HEK293 (cell line): ENCODE measurements at regions not wholly inside any gene's neighbourhood (a gene's known extent, or its start where the extent isn't known, plus 50 kb on each side); places are given as distances from the start of the nearest gene placed in this dataset.

Experiments
- CTCF ChIA-PET: fragments of 350-600 bp; formaldehyde crosslinking; extraction: SDS; loops from one replicate; lab custom pipeline; 2021; ENCODE audit warnings: antibody characterized with exemption; lab: Yijun Ruan, JAX
- POLR2A ChIA-PET: fragments of 300-600 bp; formaldehyde crosslinking; extraction: SDS; loops from one replicate; lab custom pipeline; 2020; ENCODE audit warnings: antibody characterized with exemption, inconsistent platforms; lab: Yijun Ruan, JAX
- H3K27ac ChIP-seq: fragments of 200-500 bp; sonication (Bioruptor generic); 2 replicates; pipeline ENCODE4 v1.5.1; 2014; ENCODE audit warnings: low read depth, low read length, control low read depth, inconsistent platforms; ENCODE audit errors: extremely low read depth
- H3K36me3 ChIP-seq, 2 experiments: fragments of 200-500 bp in 1 of 2; sonication (Bioruptor generic) in 1 of 2; 1 replicate in 1 of 2; 2 replicates in 1 of 2; pipeline ENCODE4 v1.5.1; 2014 to 2017; ENCODE audit warnings: inconsistent platforms in 2 of 2, low read length in 2 of 2; ENCODE audit not compliant: control insufficient read depth in 2 of 2, insufficient read depth in 1 of 2
- H3K4me1 ChIP-seq: fragments of 200-500 bp; sonication (Bioruptor generic); 2 replicates; pipeline ENCODE4 v1.5.1; 2014; ENCODE audit warnings: mild to moderate bottlenecking, low read length, inconsistent platforms; ENCODE audit not compliant: control insufficient read depth, insufficient read depth
- H3K4me3 ChIP-seq: 2 replicates; pipeline ENCODE4 v1.5.1; 2011; ENCODE audit warnings: low read depth, mild to moderate bottlenecking, control low read depth, low read length, moderate library complexity
- H3K9me3 ChIP-seq: fragments of 200-500 bp; sonication (Bioruptor generic); 2 replicates; pipeline ENCODE4 v1.5.1; 2014; ENCODE audit warnings: low read depth, low read length, inconsistent platforms; ENCODE audit not compliant: control insufficient read depth, insufficient read depth
- FEZF1 ChIP-seq: fragments of 450-650 bp; formaldehyde crosslinking; IDR thresholded peaks from 2 replicates; pipeline ENCODE4 v1.5.1; 2016; ENCODE audit warnings: missing biosample characterization, missing genetic modification characterization
- MEIS1 ChIP-seq: sonication (generic); formaldehyde crosslinking; IDR thresholded peaks from 2 replicates; pipeline ENCODE4 v1.8.1; 2022; ENCODE audit warnings: missing genetic modification reagents, mild to moderate bottlenecking, borderline replicate concordance
- OSR2 ChIP-seq: fragments of 450-650 bp; formaldehyde crosslinking; IDR thresholded peaks from 2 replicates; pipeline ENCODE4 v1.5.1; 2016; ENCODE audit warnings: missing biosample characterization, missing genetic modification characterization
- TCF7L2 ChIP-seq: IDR thresholded peaks from 2 replicates; pipeline ENCODE4 v1.6.1; 2011; ENCODE audit warnings: low read depth, mild to moderate bottlenecking, inconsistent platforms, low read length, moderate library complexity, borderline replicate concordance
- ZBTB17 ChIP-seq: fragments of 450-650 bp; formaldehyde crosslinking; IDR thresholded peaks from 2 replicates; pipeline ENCODE4 v1.5.1; 2016; ENCODE audit warnings: missing biosample characterization, missing genetic modification characterization
- ZBTB21 ChIP-seq: fragments of 450-650 bp; formaldehyde crosslinking; IDR thresholded peaks from 2 replicates; pipeline ENCODE4 v1.5.1; 2017; ENCODE audit warnings: missing biosample characterization, missing genetic modification characterization
- ZBTB26 ChIP-seq: fragments of 450-650 bp; formaldehyde crosslinking; optimal IDR thresholded peaks from 2 replicates; pipeline ENCODE3; 2016; ENCODE audit warnings: missing biosample characterization, mild to moderate bottlenecking, missing genetic modification characterization
- ZBTB8A ChIP-seq: fragments of 450-650 bp; formaldehyde crosslinking; IDR thresholded peaks from 2 replicates; pipeline ENCODE4 v1.5.1; 2016; ENCODE audit warnings: missing biosample characterization, missing genetic modification characterization
- ZNF2 ChIP-seq: fragments of 450-650 bp; formaldehyde crosslinking; IDR thresholded peaks from 2 replicates; pipeline ENCODE4 v1.5.1; 2016; ENCODE audit warnings: missing biosample characterization, missing genetic modification characterization
- ZNF211 ChIP-seq: fragments of 450-650 bp; formaldehyde crosslinking; IDR thresholded peaks from 2 replicates; pipeline ENCODE4 v1.5.1; 2016; ENCODE audit warnings: low read depth, missing biosample characterization, missing genetic modification characterization
- ZNF24 ChIP-seq: fragments of 450-650 bp; formaldehyde crosslinking; IDR thresholded peaks from 2 replicates; pipeline ENCODE4 v1.5.1; 2016; ENCODE audit warnings: missing biosample characterization, missing genetic modification characterization
- ZNF350 ChIP-seq: fragments of 450-650 bp; formaldehyde crosslinking; IDR thresholded peaks from 2 replicates; pipeline ENCODE4 v1.5.0; 2017; ENCODE audit warnings: missing biosample characterization, mild to moderate bottlenecking, missing genetic modification characterization
- ZNF416 ChIP-seq: fragments of 450-650 bp; formaldehyde crosslinking; IDR thresholded peaks from 2 replicates; pipeline ENCODE4 v1.5.1; 2016; ENCODE audit warnings: missing biosample characterization, missing genetic modification characterization
- ZNF513 ChIP-seq: fragments of 450-650 bp; IDR thresholded peaks from 2 replicates; pipeline ENCODE4 v1.5.1; 2018; ENCODE audit warnings: missing biosample characterization, missing genetic modification characterization
- ZNF549 ChIP-seq: fragments of 450-650 bp; IDR thresholded peaks from 2 replicates; pipeline ENCODE4 v1.5.1; 2018; ENCODE audit warnings: missing biosample characterization, missing genetic modification characterization, mild to moderate bottlenecking, inconsistent platforms, moderate library complexity
- ZNF600 ChIP-seq: fragments of 450-650 bp; formaldehyde crosslinking; IDR thresholded peaks from 2 replicates; pipeline ENCODE4 v1.5.1; 2016; ENCODE audit warnings: missing biosample characterization, missing genetic modification characterization
- ZNF629 ChIP-seq: fragments of 450-650 bp; formaldehyde crosslinking; IDR thresholded peaks from 2 replicates; pipeline ENCODE4 v1.5.1; 2017; ENCODE audit warnings: missing biosample characterization, missing genetic modification characterization
- ZNF654 ChIP-seq: fragments of 450-650 bp; formaldehyde crosslinking; IDR thresholded peaks from 2 replicates; pipeline ENCODE4 v1.5.1; 2016; ENCODE audit warnings: low read depth, missing biosample characterization, missing genetic modification characterization
- ZNF677 ChIP-seq: fragments of 450-650 bp; IDR thresholded peaks from 2 replicates; pipeline ENCODE4 v1.5.0; 2018; ENCODE audit warnings: missing biosample characterization, mild to moderate bottlenecking, missing genetic modification characterization, moderate library complexity
- ZNF747 ChIP-seq: fragments of 450-650 bp; formaldehyde crosslinking; IDR thresholded peaks from 2 replicates; pipeline ENCODE4 v1.5.1; 2016; ENCODE audit warnings: missing biosample characterization, missing genetic modification characterization
- ZNF768 ChIP-seq: fragments of 450-650 bp; formaldehyde crosslinking; IDR thresholded peaks from 2 replicates; pipeline ENCODE4 v1.5.1; 2018; ENCODE audit warnings: missing biosample characterization, mild to moderate bottlenecking, missing genetic modification characterization
- ZSCAN18 ChIP-seq: fragments of 450-650 bp; formaldehyde crosslinking; IDR thresholded peaks from 2 replicates; pipeline ENCODE4 v1.5.1; 2016; ENCODE audit warnings: missing biosample characterization, missing genetic modification characterization

GRCh38 chr16:26546573-26546972, 520.2 kb upstream of the C16orf82 start (continued):
- TF ChIP-seq ZSCAN18 = no peak
- TF ChIP-seq ZNF768 = no peak
- TF ChIP-seq ZBTB21 (tag by site-specific recombination) = no peak
- no peak for TF ChIP-seq ZBTB8A (tag by site-specific recombination)
- no peak for TF ChIP-seq ZNF416
- TF ChIP-seq ZNF549 (tag by site-specific recombination) = no peak

GRCh38 chr16:26547681-26548080, 519.0 kb upstream of the C16orf82 start:
- Histone ChIP-seq H3K4me1 (no peaks in the 10 kb centered on the region), H3K27ac (no peak overlapping the region), H3K36me3 (no peaks in the 10 kb centered on the region), H3K4me3 (no peak overlapping the region), H3K9me3 (no peaks in the 10 kb centered on the region)
- CTCF ChIA-PET = no interaction called here
- POLR2A ChIA-PET = no interaction called here
- TF ChIP-seq ZNF629 (tag by site-specific recombination) (no peak), ZNF350 (tag by site-specific recombination) (no peak), ZNF513 (no peak), ZBTB17 (tag by site-specific recombination) (no peak), ZNF747 (no peak), ZBTB26 (tag by site-specific recombination) (no peak), ZNF211 (tag by site-specific recombination) (no peak), ZNF654 (tag by site-specific recombination) (no peak), OSR2 (tag by site-specific recombination) (no peak), ZNF677 (no peak)

GRCh38 chr16:26550111-26550610, 516.6 kb upstream of the C16orf82 start:
- POLR2A ChIA-PET = no interaction called here
- CTCF ChIA-PET = no interaction called here

GRCh38 chr16:26554030-26554429, 512.7 kb upstream of the C16orf82 start:
- CTCF ChIA-PET = no interaction called here
- no peak overlapping the region for H3K27ac ChIP-seq
- H3K4me3 ChIP-seq = no peak overlapping the region
- TF ChIP-seq ZNF600 (tag by site-specific recombination) = no peak
- no peak for TF ChIP-seq ZNF24 (tag by site-specific recombination)
- TF ChIP-seq, all 188 proteins: peak for 0
- POLR2A ChIA-PET = no interaction called here
- Histone ChIP-seq H3K36me3 (no peaks in the 10 kb centered on the region), H3K4me1 (no peaks in the 10 kb centered on the region), H3K9me3 (no peaks in the 10 kb centered on the region)

More at GRCh38 chr16:26550111-26550610, 516.6 kb upstream of the C16orf82 start:
- Histone ChIP-seq H3K27ac (no peak overlapping the region), H3K4me3 (no peak overlapping the region), H3K36me3 (no peaks in the 10 kb centered on the region), H3K9me3 (no peaks in the 10 kb centered on the region), H3K4me1 (no peaks in the 10 kb centered on the region)
- TF ChIP-seq FEZF1 (tag by site-specific recombination) = no peak
- TF ChIP-seq ZNF2 = no peak
- no peak for TF ChIP-seq TCF7L2
- TF ChIP-seq MEIS1 (CRISPR knock-in tag) = no peak
